ENCODE measurements at regions not wholly inside any gene's neighbourhood (a gene's known extent, or its start where the extent isn't known, plus 50 kb on each side); places are given as distances from the start of the nearest gene placed in this dataset.

DNA sequence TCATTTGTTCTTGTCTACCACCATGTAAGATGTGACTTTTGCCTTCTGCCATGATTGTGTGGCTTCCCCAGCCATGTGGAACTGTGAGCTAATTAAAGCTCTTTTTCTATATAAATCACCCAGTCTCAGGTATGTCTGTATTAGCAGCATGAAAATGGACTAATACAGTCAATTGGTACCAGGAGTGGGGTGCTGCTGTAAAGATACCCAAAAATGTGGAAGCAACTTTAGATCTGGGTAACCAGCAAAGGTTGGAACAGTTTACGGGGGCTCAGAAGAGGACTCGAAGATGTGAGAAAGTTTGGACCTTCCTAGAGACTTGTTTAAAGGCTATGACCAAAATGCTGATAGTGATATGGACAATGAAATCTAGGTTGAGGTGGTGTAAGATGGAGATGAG, 488.9 kb downstream of the ISL1 start:
- no peak overlapping the region for H3K4me3 Mint-ChIP-seq
- no peaks in the 10 kb centered on the region for H3K36me3 Mint-ChIP-seq (ENCODE audit: low read depth)
- no peak overlapping the region for H3K27ac Mint-ChIP-seq
- H3K27me3 Mint-ChIP-seq, result no peaks in the 10 kb centered on the region
- no peaks in the 10 kb centered on the region for H3K4me1 Mint-ChIP-seq (ENCODE audit: low read depth)
- intact Hi-C loops (cut with micrococcal nuclease), result no loop called here
- H3K9me3 Mint-ChIP-seq, result peaks cover 42% of the 10 kb centered on the region

DNA sequence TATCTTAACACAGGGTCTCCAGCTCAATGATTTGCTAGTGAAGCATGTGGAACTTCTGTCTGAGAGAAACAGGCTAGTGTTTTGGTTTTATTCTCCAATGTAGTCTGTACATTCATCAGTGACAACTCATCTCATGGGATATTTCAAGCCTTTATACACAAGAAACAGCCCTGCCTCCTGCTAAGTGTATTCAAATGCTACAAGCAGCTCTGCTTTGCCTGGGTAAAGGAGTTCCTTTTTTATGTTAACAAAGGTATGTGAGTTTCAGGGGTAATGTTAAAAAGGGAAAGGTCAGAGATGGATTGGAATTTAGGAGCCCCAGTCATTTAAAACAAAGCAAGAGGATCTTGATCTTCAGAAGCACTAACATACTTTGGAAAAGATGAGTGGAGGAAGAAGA, 498.7 kb downstream of the ISL1 start:
- no peak overlapping the region for H3K4me3 Mint-ChIP-seq
- no peaks in the 10 kb centered on the region for H3K36me3 Mint-ChIP-seq (ENCODE audit: low read depth)

DNA sequence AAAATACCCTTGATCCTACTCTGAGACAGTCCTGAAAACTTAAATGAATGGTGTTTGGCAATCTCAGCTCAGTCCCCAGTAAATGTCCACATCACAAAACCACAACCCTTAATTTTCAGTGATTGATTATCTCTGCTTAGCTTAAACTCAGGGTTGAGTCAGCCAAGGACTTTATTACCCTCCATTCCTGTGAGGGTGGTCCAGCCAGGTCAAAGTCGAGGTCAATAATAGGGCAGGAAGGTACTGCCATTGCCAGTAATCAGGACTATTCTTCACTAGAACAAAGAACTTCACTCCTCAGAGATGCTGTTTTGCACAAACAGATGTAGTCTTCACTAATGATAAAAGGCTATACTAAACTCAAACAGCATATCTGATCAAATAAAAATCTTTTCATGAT, 499.4 kb downstream of the ISL1 start:
- Mint-ChIP-seq H3K27me3 (no peaks in the 10 kb centered on the region), H3K4me3 (no peak overlapping the region), H3K9me3 (no peaks in the 10 kb centered on the region), H3K36me3 (ENCODE audit: low read depth) (no peaks in the 10 kb centered on the region), H3K4me1 (ENCODE audit: low read depth) (no peaks in the 10 kb centered on the region), H3K27ac (no peak overlapping the region)
- intact Hi-C loops (cut with micrococcal nuclease), result no loop called here

More for the DNA sequence above, 498.7 kb downstream of the ISL1 start:
- peaks cover 5% of the 10 kb centered on the region for H3K9me3 Mint-ChIP-seq
- H3K4me1 Mint-ChIP-seq (ENCODE audit: low read depth), result no peaks in the 10 kb centered on the region
- intact Hi-C loops (cut with micrococcal nuclease), result no loop called here
- no peak overlapping the region for H3K27ac Mint-ChIP-seq
- H3K27me3 Mint-ChIP-seq, result no peaks in the 10 kb centered on the region

DNA sequence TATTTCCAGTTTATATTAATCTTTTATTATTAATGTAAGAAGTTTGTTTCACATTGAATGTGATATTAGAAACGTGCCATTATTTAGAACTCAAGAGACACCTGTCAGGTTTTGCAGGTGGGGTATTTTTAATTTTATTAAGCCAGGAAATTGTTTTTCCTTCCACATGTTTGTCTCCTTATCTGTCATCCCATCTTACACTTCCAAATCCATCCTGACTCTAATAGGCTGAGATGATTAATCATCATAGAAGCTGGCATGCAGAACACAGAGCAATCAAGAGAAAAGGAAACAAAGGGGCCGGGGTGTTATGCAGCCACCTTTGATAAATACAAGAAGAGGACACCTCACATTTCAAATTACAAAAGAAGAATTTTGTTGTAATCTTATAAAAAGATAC, 506.5 kb downstream of the ISL1 start:
- H3K27me3 Mint-ChIP-seq, result no peaks in the 10 kb centered on the region
- intact Hi-C loops (cut with micrococcal nuclease), result no loop called here

DNA sequence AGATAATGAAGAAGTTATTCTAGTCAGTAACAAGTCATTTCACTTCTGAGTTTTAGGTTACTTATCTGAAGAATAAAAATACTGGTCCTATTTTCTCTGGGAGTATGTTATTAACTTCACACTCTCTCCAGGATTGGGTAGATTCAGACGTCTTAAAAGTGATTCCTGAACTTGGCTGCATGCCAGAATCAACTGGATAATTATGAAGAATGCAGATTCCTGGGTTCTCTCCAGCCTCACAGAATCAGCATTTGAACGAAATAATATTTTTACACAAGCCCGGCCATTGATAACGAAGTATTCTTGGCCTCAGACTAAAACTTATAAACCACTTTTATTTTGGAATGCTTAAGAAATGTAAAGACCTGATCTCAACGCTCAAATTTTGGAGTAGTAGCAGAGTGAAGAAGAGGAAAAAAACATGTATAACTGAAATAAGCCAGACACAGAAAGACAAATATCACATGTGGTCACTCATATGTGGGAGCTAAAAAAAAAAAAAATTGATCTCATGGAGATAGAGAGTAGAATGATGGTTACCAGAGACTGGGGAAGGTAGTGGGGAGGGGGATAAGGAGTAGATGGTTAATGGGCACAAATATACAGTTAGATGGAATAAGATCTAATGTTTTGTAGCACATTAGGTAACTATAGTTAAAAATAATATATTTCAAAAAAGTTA, 507.3 kb downstream of the ISL1 start:
- Mint-ChIP-seq H3K27me3 (no peaks in the 10 kb centered on the region), H3K36me3 (ENCODE audit: low read depth) (no peaks in the 10 kb centered on the region), H3K27ac (no peak overlapping the region), H3K4me3 (no peak overlapping the region), H3K4me1 (ENCODE audit: low read depth) (no peaks in the 10 kb centered on the region), H3K9me3 (no peaks in the 10 kb centered on the region)
- intact Hi-C loops (cut with micrococcal nuclease), result no loop called here

More for the DNA sequence above, 506.5 kb downstream of the ISL1 start:
- Mint-ChIP-seq H3K36me3 (ENCODE audit: low read depth) (no peaks in the 10 kb centered on the region), H3K4me3 (no peak overlapping the region), H3K27ac (no peak overlapping the region), H3K9me3 (no peaks in the 10 kb centered on the region), H3K4me1 (ENCODE audit: low read depth) (no peaks in the 10 kb centered on the region)

DNA sequence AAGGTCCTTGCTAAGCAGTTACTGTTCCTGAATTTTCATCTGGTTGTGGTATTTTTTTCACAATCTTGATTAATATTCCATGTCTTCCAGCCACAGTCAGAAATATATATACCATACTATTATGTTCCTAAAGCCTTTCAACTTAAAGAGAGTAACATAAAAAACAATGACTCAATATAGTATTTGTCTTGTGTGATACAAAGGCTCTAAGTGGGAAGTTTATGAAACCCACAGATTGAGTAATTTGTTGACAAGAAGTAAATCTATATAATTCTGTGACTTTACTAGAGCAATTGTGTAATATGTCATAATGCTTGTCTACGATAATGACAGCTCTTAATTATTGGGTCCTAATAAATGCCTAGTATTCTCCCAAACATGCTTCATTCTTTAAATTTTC, 509.4 kb downstream of the ISL1 start:
- no peaks in the 10 kb centered on the region for H3K27me3 Mint-ChIP-seq
- intact Hi-C loops (cut with micrococcal nuclease), result no loop called here
- H3K4me1 Mint-ChIP-seq (ENCODE audit: low read depth), result no peaks in the 10 kb centered on the region
- no peaks in the 10 kb centered on the region for H3K9me3 Mint-ChIP-seq
- H3K4me3 Mint-ChIP-seq, result no peak overlapping the region
- H3K36me3 Mint-ChIP-seq (ENCODE audit: low read depth), result no peaks in the 10 kb centered on the region
- no peak overlapping the region for H3K27ac Mint-ChIP-seq

DNA sequence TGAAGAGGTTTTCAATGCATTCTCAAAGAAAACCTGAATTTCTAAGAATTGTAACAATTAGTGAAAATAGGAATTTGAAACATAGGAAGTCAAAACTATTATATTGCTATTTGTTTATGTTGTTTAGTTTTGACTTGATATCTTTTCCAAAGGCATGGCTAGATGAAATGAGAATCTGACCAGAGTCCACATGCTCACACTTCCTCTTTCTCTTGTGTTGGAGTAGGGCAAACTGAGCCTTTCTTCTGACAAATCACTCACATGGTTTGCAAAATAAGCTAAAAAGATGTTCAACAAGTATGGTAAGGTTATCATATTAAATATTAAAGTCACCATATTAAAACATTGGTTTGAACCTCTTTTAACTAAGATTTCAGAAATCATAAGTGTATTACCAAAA, 512.6 kb downstream of the ISL1 start:
- Mint-ChIP-seq H3K27ac (no peak overlapping the region), H3K9me3 (no peaks in the 10 kb centered on the region), H3K4me3 (no peak overlapping the region), H3K36me3 (ENCODE audit: low read depth) (no peaks in the 10 kb centered on the region), H3K27me3 (no peaks in the 10 kb centered on the region), H3K4me1 (ENCODE audit: low read depth) (no peaks in the 10 kb centered on the region)
- intact Hi-C loops (cut with micrococcal nuclease), result no loop called here

DNA sequence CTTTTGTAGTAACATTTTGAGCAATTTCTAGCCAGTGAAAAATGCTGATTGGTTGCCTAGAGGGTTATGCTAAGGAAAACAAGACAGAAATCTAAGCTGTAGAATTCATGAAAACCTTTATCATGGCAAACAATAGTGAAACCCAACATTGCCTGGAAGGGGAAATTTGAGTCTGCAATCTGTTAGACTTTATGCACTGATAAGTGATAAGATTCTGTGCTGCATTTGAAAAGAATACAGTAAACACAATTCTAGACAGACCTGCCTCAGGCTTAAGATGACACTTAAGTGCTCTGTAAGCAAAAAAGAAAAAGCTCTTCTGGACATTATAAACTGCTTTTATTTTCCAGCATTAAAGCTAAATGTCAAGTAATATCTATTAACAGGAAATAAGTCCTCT, 519.3 kb downstream of the ISL1 start:
- no peaks in the 10 kb centered on the region for H3K4me1 Mint-ChIP-seq (ENCODE audit: low read depth)
- no peak overlapping the region for H3K4me3 Mint-ChIP-seq
- H3K27ac Mint-ChIP-seq, result no peak overlapping the region
- intact Hi-C loops (cut with micrococcal nuclease), result no loop called here
- no peaks in the 10 kb centered on the region for H3K36me3 Mint-ChIP-seq (ENCODE audit: low read depth)
- no peaks in the 10 kb centered on the region for H3K9me3 Mint-ChIP-seq
- H3K27me3 Mint-ChIP-seq, result no peaks in the 10 kb centered on the region

DNA sequence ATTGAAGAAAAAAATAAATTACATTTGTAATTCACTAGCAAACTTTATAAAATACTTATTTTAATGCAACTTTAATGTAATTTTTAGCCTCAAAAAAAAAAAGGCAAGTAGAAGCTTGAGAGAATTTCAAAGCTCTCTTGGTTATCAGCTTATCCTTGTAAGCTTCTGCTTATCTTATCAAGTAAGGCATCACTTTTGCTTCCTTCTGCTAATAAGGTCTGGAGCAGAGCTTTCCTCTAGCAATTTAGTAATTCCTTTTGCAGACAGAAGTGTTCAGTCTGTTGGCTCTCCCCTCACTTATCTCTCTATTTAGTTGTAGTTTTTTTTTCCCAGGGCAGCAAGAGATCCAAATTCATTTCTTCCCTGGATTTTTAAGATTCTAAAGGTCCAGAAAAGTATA, 525.0 kb downstream of the ISL1 start:
- H3K36me3 Mint-ChIP-seq (ENCODE audit: low read depth), result no peaks in the 10 kb centered on the region
- H3K4me1 Mint-ChIP-seq (ENCODE audit: low read depth), result no peaks in the 10 kb centered on the region
- H3K9me3 Mint-ChIP-seq, result peaks cover 20% of the 10 kb centered on the region
- intact Hi-C loops (cut with micrococcal nuclease), result no loop called here
- H3K27me3 Mint-ChIP-seq, result no peaks in the 10 kb centered on the region
- H3K27ac Mint-ChIP-seq, result no peak overlapping the region
- no peak overlapping the region for H3K4me3 Mint-ChIP-seq

DNA sequence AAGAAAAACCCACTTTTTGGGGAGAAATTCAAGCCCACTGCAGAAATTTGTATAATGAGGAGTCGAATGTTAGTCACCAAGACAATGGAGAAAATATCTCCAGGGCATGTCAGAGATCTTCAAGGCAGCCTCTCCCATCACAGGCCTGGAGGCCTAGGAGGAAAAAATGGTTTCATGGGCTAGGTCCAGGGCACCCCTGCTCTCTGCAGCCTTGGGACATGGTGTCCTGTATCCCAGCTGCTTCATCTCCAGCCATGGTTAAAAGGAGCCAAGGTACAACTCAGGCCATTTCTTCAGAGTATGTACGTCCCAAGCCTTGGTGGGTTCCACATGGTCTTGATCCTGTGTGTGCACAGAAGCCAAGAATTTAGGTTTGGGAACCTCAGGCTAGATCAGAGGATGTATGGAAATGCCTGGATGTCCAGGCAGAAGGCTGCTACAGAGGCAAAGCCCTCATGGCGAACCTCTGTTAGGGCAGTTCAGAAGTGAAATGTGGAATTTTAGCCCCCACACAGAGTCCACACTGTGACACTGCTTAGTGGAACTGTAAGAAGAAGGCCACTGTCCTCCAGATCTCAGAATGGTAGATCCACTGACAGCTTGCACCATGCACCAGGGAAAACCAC, 561.4 kb downstream of the ISL1 start:
- Mint-ChIP-seq H3K27me3 (no peaks in the 10 kb centered on the region), H3K4me1 (ENCODE audit: low read depth) (no peaks in the 10 kb centered on the region), H3K27ac (no peak overlapping the region), H3K36me3 (ENCODE audit: low read depth) (no peaks in the 10 kb centered on the region), H3K4me3 (no peak overlapping the region), H3K9me3 (peaks cover 41% of the 10 kb centered on the region)
- intact Hi-C loops (cut with micrococcal nuclease), result no loop called here

DNA sequence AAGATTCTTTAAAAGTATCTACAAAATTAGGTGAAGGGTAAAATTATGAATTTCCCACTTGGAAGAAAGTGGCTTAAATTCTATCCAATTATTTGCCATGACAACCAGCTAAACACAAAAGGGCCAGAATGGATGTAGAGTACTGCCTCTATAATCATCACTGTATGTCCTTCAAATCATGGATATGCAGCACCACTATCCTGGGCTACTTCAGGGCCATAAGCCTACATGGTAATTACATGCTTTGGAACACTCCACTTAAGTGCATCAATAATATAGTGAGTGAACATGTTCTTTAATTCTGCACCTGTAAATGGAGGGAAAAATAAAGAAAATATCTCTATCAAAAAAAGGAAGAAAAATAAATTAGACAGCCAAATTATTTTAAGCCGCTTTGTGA, 575.2 kb downstream of the ISL1 start:
- Mint-ChIP-seq H3K27ac (no peak overlapping the region), H3K4me1 (ENCODE audit: low read depth) (no peaks in the 10 kb centered on the region), H3K9me3 (peaks cover 18% of the 10 kb centered on the region), H3K4me3 (no peak overlapping the region), H3K36me3 (ENCODE audit: low read depth) (no peaks in the 10 kb centered on the region), H3K27me3 (no peaks in the 10 kb centered on the region)
- intact Hi-C loops (cut with micrococcal nuclease), result no loop called here

DNA sequence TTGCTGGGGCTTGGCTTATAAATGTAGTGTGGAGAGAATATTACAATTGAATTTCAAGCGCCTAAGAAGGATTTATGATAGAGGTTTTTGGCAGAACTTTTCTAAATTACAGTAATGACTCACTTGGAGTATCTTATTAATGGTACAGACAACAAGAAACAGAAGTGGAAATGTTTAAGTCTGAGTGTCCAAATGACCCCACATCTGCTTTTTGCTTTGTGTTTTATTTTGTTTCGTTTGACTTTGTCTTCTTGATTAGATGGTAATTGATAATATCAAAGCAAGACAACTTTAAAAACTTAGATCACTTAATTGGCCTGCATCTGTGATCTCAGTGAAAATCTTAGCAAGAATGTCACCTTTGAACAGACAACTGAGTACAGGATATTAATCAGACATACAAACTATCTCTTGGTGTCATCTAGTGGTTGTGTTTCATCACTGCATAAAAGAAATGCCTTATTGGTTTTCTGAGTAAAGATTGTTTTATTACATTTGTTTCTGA, 577.4 kb downstream of the ISL1 start:
- intact Hi-C loops (cut with micrococcal nuclease), result no loop called here
- Mint-ChIP-seq H3K4me3 (no peak overlapping the region), H3K4me1 (ENCODE audit: low read depth) (no peaks in the 10 kb centered on the region), H3K9me3 (no peaks in the 10 kb centered on the region), H3K27me3 (no peaks in the 10 kb centered on the region), H3K36me3 (ENCODE audit: low read depth) (no peaks in the 10 kb centered on the region), H3K27ac (no peak overlapping the region)

DNA sequence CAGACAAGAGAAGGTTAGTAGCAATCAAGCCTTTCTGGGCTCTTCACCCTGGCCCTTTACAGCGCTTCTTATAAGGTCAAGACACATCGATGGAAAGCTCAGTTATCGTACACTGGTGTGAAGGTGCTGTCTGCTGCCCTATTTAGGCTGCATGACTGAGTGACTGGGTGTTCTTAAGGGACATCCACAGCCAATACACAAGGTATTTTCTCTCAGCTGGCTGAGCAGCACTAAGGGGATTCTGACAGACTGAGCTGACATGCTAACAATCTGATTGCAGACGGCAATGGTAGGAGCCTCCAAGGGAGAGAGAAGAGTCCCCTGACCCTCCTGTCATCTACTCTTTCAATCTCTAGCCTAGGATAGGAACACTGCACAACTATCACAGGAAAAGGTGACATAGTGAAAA, 577.9 kb downstream of the ISL1 start:
- Mint-ChIP-seq H3K36me3 (ENCODE audit: low read depth) (no peaks in the 10 kb centered on the region), H3K27me3 (no peaks in the 10 kb centered on the region), H3K4me1 (ENCODE audit: low read depth) (no peaks in the 10 kb centered on the region), H3K9me3 (no peaks in the 10 kb centered on the region), H3K27ac (no peak overlapping the region), H3K4me3 (no peak overlapping the region)
- intact Hi-C loops (cut with micrococcal nuclease), result no loop called here

DNA sequence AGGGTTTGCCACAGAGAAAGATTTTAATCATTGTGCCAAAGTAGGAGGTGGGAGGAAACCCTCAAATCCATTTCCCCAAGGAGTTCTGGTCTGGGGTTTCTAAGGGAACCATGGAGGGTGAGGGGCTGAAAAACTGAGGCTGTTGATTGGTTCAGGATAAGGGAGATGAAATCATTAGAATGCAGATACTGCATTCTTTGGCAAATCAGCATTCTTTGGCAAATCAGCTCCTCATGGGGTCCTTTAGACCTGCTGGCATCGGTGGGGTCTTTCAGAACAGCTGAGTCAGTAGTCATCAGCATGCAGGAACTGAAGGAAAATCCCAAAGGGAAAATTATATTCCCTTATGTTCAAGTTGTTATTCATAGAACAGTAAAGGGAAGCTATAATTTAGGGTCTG, 585.5 kb downstream of the ISL1 start:
- intact Hi-C loops (cut with micrococcal nuclease), result no loop called here
- H3K4me3 Mint-ChIP-seq, result no peak overlapping the region
- H3K9me3 Mint-ChIP-seq, result no peaks in the 10 kb centered on the region
- H3K27ac Mint-ChIP-seq, result no peak overlapping the region
- H3K36me3 Mint-ChIP-seq (ENCODE audit: low read depth), result no peaks in the 10 kb centered on the region
- no peaks in the 10 kb centered on the region for H3K4me1 Mint-ChIP-seq (ENCODE audit: low read depth)
- H3K27me3 Mint-ChIP-seq, result no peaks in the 10 kb centered on the region

DNA sequence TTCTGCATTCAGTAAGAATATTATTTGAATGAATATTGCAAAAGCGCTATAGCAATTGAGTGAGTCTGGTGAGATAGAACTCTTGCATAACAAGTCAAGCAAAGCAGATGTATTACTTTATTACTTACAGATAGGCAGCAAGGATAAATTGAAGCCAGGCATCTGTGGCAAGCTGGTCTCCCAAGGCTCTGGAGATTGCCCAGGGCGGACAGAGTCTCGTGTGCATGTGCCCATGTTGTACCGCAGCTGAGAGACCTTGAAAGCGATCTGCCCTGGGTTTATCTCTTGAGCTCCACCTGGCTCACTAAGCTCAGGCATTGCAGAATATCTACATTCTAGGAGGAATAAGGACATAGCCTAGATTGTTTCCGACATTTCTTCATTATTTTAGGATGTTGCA, 591.6 kb downstream of the ISL1 start:
- no peaks in the 10 kb centered on the region for H3K36me3 Mint-ChIP-seq (ENCODE audit: low read depth)
- H3K9me3 Mint-ChIP-seq, result no peaks in the 10 kb centered on the region
- no peak overlapping the region for H3K4me3 Mint-ChIP-seq
- intact Hi-C loops (cut with micrococcal nuclease), result no loop called here
- H3K27ac Mint-ChIP-seq, result no peak overlapping the region
- H3K27me3 Mint-ChIP-seq, result no peaks in the 10 kb centered on the region
- H3K4me1 Mint-ChIP-seq (ENCODE audit: low read depth), result no peaks in the 10 kb centered on the region
